Right atrium auricular region (tissue), 2 donors: ENCODE measurements at regions not wholly inside any gene's neighbourhood (a gene's known extent, or its start where the extent isn't known, plus 50 kb on each side); places are given as distances from the start of the nearest gene placed in this dataset.

ENCODE experiments used
- DNase-seq: peaks from one replicate; pipeline ENCODE4 v3.0.0-alpha.2; 2019; ENCODE audit warnings: low spot score
- H3K27ac ChIP-seq, 2 donors: fragments of 200-600 bp; sonication (generic); 1 replicate in 1 of 2; 2 replicates in 1 of 2; pipeline ENCODE4 v1.5.1; 2016 to 2019
- H3K27me3 ChIP-seq, 2 donors: fragments of 200-600 bp; sonication (generic); one replicate each; pipeline versions ENCODE4 v1.5.1 to v1.6.0; 2017 to 2019
- H3K36me3 ChIP-seq: fragments of 200-600 bp; sonication (generic); one replicate; pipeline ENCODE4 v1.5.1; 2016
- H3K4me1 ChIP-seq, 2 donors: fragments of 200-600 bp; sonication (generic); one replicate each; pipeline versions ENCODE4 v1.5.1 to v1.6.0; 2017 to 2019
- H3K4me3 ChIP-seq, 2 donors: fragments of 200-600 bp; sonication (generic); 1 replicate in 1 of 2; 2 replicates in 1 of 2; pipeline ENCODE4 v1.5.1; 2017 to 2019; ENCODE audit warnings: mild to moderate bottlenecking in 1 of 2, moderate library complexity in 1 of 2
- H3K9me3 ChIP-seq, 2 donors: fragments of 200-600 bp; sonication (generic); one replicate each; pipeline ENCODE4 v1.5.1; 2019
- CTCF ChIP-seq, 2 donors: fragments of 200-600 bp; sonication (generic); IDR thresholded peaks; one replicate each; pipeline ENCODE4 v1.5.1; 2019; ENCODE audit warnings: antibody characterized with exemption in 2 of 2

GRCh38 chr6:54624779-54625178 lies 221.8 kb upstream of the FAM83B start:
- H3K27me3 ChIP-seq: no peaks in the 10 kb centered on the region
- H3K4me3 ChIP-seq: no peak overlapping the region
- H3K36me3 ChIP-seq: no peaks in the 10 kb centered on the region
- no peak for TF ChIP-seq CTCF (IDR thresholded peaks at IDR 0.05)
- no peaks in the 10 kb centered on the region for H3K4me1 ChIP-seq
- H3K9me3 ChIP-seq: no peaks in the 10 kb centered on the region
- H3K27ac ChIP-seq: no peak overlapping the region
- DNase-seq: no peak

GRCh38 chr6:54629131-54629530 lies 217.4 kb upstream of the FAM83B start:
- no peak for DNase-seq
- TF ChIP-seq CTCF (IDR thresholded peaks at IDR 0.05): no peak
- H3K4me3 ChIP-seq: no peak overlapping the region
- H3K9me3 ChIP-seq: no peaks in the 10 kb centered on the region
- H3K27me3 ChIP-seq: no peaks in the 10 kb centered on the region
- no peak overlapping the region for H3K27ac ChIP-seq
- H3K36me3 ChIP-seq: no peaks in the 10 kb centered on the region
- no peaks in the 10 kb centered on the region for H3K4me1 ChIP-seq

- H3K27me3 ChIP-seq: no peaks in the 10 kb centered on the region
- no peak overlapping the region for H3K27ac ChIP-seq
- H3K36me3 ChIP-seq: no peaks in the 10 kb centered on the region
- H3K4me1 ChIP-seq: no peaks in the 10 kb centered on the region
- H3K4me3 ChIP-seq: no peak overlapping the region
- no peaks in the 10 kb centered on the region for H3K9me3 ChIP-seq
- DNase-seq: no peak
- TF ChIP-seq CTCF (IDR thresholded peaks at IDR 0.05): no peak
These were observed 213.5 kb upstream of the FAM83B start for GRCh38 chr6:54632984-54633565.

- no peak overlapping the region for H3K27ac ChIP-seq
- no peak overlapping the region for H3K4me3 ChIP-seq
- no peaks in the 10 kb centered on the region for H3K27me3 ChIP-seq
- no peaks in the 10 kb centered on the region for H3K9me3 ChIP-seq
- TF ChIP-seq CTCF (IDR thresholded peaks at IDR 0.05): no peak
- H3K36me3 ChIP-seq: no peaks in the 10 kb centered on the region
- H3K4me1 ChIP-seq: no peaks in the 10 kb centered on the region
- DNase-seq: no peak
These were observed 213.0 kb upstream of the FAM83B start for GRCh38 chr6:54633601-54634000.

GRCh38 chr6:54640911-54641310 lies 205.7 kb upstream of the FAM83B start:
- Histone ChIP-seq H3K27ac (no peak overlapping the region), H3K9me3 (no peaks in the 10 kb centered on the region), H3K36me3 (no peaks in the 10 kb centered on the region), H3K27me3 (no peaks in the 10 kb centered on the region), H3K4me3 (no peak overlapping the region), H3K4me1 (no peaks in the 10 kb centered on the region)
- DNase-seq: no peak
- no peak for TF ChIP-seq CTCF (IDR thresholded peaks at IDR 0.05)
